Panc1 (cell line): ENCODE measurements at regions not wholly inside any gene's neighbourhood (a gene's known extent, or its start where the extent isn't known, plus 50 kb on each side); places are given as distances from the start of the nearest gene placed in this dataset.

Source experiments
- ATAC-seq: fragments of 200-7000 bp; cut with Tn5 transposase; 2 replicates; pipeline ENCODE4 v1.9.1; 2020; ENCODE audit warnings: mild to moderate bottlenecking, moderate library complexity
- BruUV-seq: library from RNA; stranded (reverse); fragments of 400-500 nt; replicated peaks from 2 replicates; lab custom pipeline; 2021; lab: Mats Ljungman, UMichigan
- CTCF ChIA-PET: fragments of 300-600 bp; sonication (Branson Sonifier 250); formaldehyde crosslinking; loops from one replicate; lab custom pipeline; 2022; ENCODE audit warnings: antibody characterized with exemption; lab: Charles Lee
- POLR2A ChIA-PET: fragments of 300-600 bp; sonication (Branson Sonifier 250); formaldehyde crosslinking; loops from one replicate; lab custom pipeline; 2022; ENCODE audit warnings: antibody characterized with exemption; lab: Charles Lee
- DNase-seq: peaks from one replicate; pipeline ENCODE4 v3.0.0-alpha.2; 2010; ENCODE audit warnings: low read depth, low spot score
- H3K27ac ChIP-seq: 2 replicates; pipeline ENCODE4 v1.5.1; 2011; ENCODE audit warnings: mild to moderate bottlenecking, low read length, inconsistent platforms
- H3K27me3 ChIP-seq: fragments of 200-500 bp; sonication (Bioruptor generic); 2 replicates; pipeline ENCODE4 v1.6.0; 2014; ENCODE audit warnings: low read length, inconsistent platforms; ENCODE audit not compliant: control insufficient read depth, insufficient read depth
- H3K36me3 ChIP-seq: fragments of 200-500 bp; sonication (Bioruptor generic); 2 replicates; pipeline ENCODE4 v1.5.1; 2014; ENCODE audit warnings: inconsistent platforms, mild to moderate bottlenecking, low read length, moderate library complexity; ENCODE audit not compliant: control insufficient read depth, insufficient read depth
- H3K4me1 ChIP-seq: 2 replicates; pipeline ENCODE4 v1.5.1; 2011; ENCODE audit warnings: inconsistent platforms, mild to moderate bottlenecking, low read length, moderate library complexity; ENCODE audit not compliant: control insufficient read depth, insufficient read depth
- H3K4me3 ChIP-seq, 2 experiments: 2 replicates each; pipeline ENCODE4 v1.5.1; 2011 to 2012; ENCODE audit warnings: low read depth in 2 of 2, low read length in 2 of 2, mild to moderate bottlenecking in 2 of 2, inconsistent platforms in 1 of 2, moderate library complexity in 1 of 2
- H3K9me3 ChIP-seq: fragments of 200-500 bp; sonication (Bioruptor generic); 2 replicates; pipeline ENCODE4 v1.5.1; 2014; ENCODE audit warnings: low read depth, mild to moderate bottlenecking, inconsistent platforms, low read length, moderate library complexity; ENCODE audit not compliant: control insufficient read depth, insufficient read depth
- POLR2AphosphoS5 ChIP-seq: IDR thresholded peaks from 2 replicates; pipeline ENCODE4 v1.6.1; 2012; ENCODE audit warnings: mild to moderate bottlenecking, low read depth, low read length, moderate library complexity
- SIN3A ChIP-seq: IDR thresholded peaks from 2 replicates; pipeline ENCODE4 v1.6.1; 2012; ENCODE audit warnings: low read depth, mild to moderate bottlenecking, low read length, moderate library complexity, borderline replicate concordance; ENCODE audit not compliant: insufficient read depth
- in situ Hi-C: cut with HindIII; loops from 2 replicates; pipeline ENCODE4 v1.10.0; 2016; ENCODE audit warnings: low sequenced_read_pairs, low pct_unique_long_range_greater_than_20kb
- intact Hi-C: fragments of 100-400 bp; cut with micrococcal nuclease; formaldehyde crosslinking; loops from one replicate; pipeline ENCODE4 v1.10.0; 2022; ENCODE audit not compliant: unreplicated experiment
- TF ChIP-seq, protein P1 (sequence below): fragments of 450-650 bp; IDR thresholded peaks from 2 replicates; pipeline ENCODE4 v1.5.1; 2017; ENCODE audit warnings: mild to moderate bottlenecking
- TF ChIP-seq, protein P2 (sequence below), 2 experiments: IDR thresholded peaks; 2 replicates each; pipeline ENCODE4 v1.6.1; 2011 to 2012; ENCODE audit warnings: low read depth in 2 of 2, control low read depth in 1 of 2, low read length in 1 of 2, mild to moderate bottlenecking in 1 of 2, moderate library complexity in 1 of 2; ENCODE audit not compliant: insufficient read depth in 1 of 2

DNA sequence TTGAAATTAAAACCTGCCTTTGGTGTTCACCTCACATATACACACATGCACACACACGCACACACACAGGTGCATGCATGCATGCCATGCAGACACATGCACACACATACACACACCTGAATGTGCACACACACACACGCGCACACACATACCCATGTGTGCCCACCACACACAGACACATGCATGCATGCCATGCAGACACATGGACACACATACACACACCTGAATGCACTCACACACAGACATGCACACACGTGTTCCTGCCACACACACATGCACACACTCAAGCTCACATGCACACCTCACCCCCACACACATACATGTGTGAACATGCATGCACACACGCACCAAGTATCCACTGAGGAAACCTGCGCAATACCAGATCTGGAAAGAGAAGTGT, 136.4 kb downstream of the KLF6 start:
- TF ChIP-seq SIN3A (no peak), POLR2AphosphoS5 (no peak)
- TF ChIP-seq, protein P1, sequence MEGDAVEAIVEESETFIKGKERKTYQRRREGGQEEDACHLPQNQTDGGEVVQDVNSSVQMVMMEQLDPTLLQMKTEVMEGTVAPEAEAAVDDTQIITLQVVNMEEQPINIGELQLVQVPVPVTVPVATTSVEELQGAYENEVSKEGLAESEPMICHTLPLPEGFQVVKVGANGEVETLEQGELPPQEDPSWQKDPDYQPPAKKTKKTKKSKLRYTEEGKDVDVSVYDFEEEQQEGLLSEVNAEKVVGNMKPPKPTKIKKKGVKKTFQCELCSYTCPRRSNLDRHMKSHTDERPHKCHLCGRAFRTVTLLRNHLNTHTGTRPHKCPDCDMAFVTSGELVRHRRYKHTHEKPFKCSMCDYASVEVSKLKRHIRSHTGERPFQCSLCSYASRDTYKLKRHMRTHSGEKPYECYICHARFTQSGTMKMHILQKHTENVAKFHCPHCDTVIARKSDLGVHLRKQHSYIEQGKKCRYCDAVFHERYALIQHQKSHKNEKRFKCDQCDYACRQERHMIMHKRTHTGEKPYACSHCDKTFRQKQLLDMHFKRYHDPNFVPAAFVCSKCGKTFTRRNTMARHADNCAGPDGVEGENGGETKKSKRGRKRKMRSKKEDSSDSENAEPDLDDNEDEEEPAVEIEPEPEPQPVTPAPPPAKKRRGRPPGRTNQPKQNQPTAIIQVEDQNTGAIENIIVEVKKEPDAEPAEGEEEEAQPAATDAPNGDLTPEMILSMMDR: no peak
- TF ChIP-seq, protein P2, sequence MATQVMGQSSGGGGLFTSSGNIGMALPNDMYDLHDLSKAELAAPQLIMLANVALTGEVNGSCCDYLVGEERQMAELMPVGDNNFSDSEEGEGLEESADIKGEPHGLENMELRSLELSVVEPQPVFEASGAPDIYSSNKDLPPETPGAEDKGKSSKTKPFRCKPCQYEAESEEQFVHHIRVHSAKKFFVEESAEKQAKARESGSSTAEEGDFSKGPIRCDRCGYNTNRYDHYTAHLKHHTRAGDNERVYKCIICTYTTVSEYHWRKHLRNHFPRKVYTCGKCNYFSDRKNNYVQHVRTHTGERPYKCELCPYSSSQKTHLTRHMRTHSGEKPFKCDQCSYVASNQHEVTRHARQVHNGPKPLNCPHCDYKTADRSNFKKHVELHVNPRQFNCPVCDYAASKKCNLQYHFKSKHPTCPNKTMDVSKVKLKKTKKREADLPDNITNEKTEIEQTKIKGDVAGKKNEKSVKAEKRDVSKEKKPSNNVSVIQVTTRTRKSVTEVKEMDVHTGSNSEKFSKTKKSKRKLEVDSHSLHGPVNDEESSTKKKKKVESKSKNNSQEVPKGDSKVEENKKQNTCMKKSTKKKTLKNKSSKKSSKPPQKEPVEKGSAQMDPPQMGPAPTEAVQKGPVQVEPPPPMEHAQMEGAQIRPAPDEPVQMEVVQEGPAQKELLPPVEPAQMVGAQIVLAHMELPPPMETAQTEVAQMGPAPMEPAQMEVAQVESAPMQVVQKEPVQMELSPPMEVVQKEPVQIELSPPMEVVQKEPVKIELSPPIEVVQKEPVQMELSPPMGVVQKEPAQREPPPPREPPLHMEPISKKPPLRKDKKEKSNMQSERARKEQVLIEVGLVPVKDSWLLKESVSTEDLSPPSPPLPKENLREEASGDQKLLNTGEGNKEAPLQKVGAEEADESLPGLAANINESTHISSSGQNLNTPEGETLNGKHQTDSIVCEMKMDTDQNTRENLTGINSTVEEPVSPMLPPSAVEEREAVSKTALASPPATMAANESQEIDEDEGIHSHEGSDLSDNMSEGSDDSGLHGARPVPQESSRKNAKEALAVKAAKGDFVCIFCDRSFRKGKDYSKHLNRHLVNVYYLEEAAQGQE (IDR thresholded peaks at IDR 0.05; ENCODE audit: insufficient read depth in 1 of 2, low read depth in 2 of 2, low read length in 1 of 2): no peak
- no peak for ATAC-seq
- ChIA-PET POLR2A (no interaction called here), CTCF (no interaction called here)
- intact Hi-C loops (no loop called here), in situ Hi-C loops (no loop called here)
- Histone ChIP-seq H3K36me3 (no peaks in the 10 kb centered on the region), H3K27me3 (no peaks in the 10 kb centered on the region), H3K4me1 (no peaks in the 10 kb centered on the region), H3K9me3 (no peaks in the 10 kb centered on the region), H3K27ac (no peak overlapping the region), H3K4me3 (no peak overlapping the region)
- DNase-seq: no peak
- BruUV-seq: no TSS peak

DNA sequence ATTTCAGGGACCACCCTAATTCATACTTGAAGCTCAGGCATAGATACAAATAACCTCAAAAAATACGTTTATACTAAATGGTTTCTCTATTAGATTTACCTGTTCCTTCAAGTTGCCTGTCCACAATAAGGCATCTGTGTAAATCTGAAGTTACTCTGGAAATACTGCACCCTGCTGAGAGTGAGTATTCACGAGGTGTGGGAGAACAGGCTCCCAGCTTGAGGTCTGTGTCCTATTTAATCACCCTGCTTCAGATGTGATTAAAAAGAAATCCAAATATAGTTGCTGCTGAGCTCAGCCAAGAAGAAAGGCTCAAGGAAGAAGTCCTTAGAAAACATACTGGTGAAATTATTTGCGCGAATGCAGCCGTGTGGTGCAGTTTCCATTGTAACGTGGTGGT, 136.8 kb downstream of the KLF6 start:
- CTCF ChIA-PET: no interaction called here
- intact Hi-C loops: no loop called here

More for the DNA sequence above, 136.8 kb downstream of the KLF6 start:
- in situ Hi-C loops: no loop called here
- ATAC-seq (no peak), DNase-seq (no peak)
- Histone ChIP-seq H3K4me3 (no peak overlapping the region), H3K36me3 (no peaks in the 10 kb centered on the region), H3K9me3 (no peaks in the 10 kb centered on the region), H3K27me3 (no peaks in the 10 kb centered on the region), H3K4me1 (no peaks in the 10 kb centered on the region), H3K27ac (no peak overlapping the region)
- TF ChIP-seq, protein P2 (IDR thresholded peaks at IDR 0.05; ENCODE audit: insufficient read depth in 1 of 2, low read depth in 2 of 2, low read length in 1 of 2): no peak
- TF ChIP-seq, protein P1: no peak
- POLR2A ChIA-PET: no interaction called here
- no TSS peak for BruUV-seq
